ENCODE measurements at regions not wholly inside any gene's neighbourhood (a gene's known extent, or its start where the extent isn't known, plus 50 kb on each side); places are given as distances from the start of the nearest gene placed in this dataset.
"Not testable (repeated sequence)": the region's sequence is repeated elsewhere in the genome, so short reads cannot be mapped to it uniquely, and the experiment has no call there.

DNA sequence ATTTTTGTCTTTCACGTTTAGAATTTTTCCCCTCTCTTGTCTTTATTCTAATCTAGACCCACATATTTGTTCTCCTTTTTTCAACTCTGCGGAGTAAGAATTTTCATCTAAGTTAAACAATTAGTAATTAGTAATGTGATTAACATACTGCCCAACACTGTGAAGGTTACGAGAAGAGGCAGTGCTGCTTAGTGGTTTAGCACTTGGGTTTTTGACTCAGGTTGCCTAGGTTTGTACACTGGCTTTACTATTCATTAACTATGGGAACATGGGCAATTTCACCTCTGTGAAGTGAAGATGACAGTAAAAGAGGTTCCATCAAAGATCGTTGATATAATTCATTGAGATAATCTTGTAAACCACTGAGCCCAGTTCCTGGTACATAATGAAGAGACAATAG is 82.2 kb upstream of the PNPT1 start:
- no peaks in the 10 kb centered on the region for H3K9me1 ChIP-seq (ENCODE audit: control insufficient read depth, extremely low read depth, insufficient read depth, low read length)
- H3K9me3 ChIP-seq (ENCODE audit: control insufficient read depth, low read depth, low read length) = no peaks in the 10 kb centered on the region
- no peaks in the 10 kb centered on the region for H4K20me1 ChIP-seq (ENCODE audit: control insufficient read depth, extremely low read depth, insufficient read depth, low read length)
- peaks cover 33% of the 10 kb centered on the region for H3K4me1 ChIP-seq (ENCODE audit: control insufficient read depth, extremely low read depth, insufficient read depth, low read length)
- H3K27ac ChIP-seq (ENCODE audit: control insufficient read depth, insufficient read depth, low read length) = no peak overlapping the region
- FAIRE-seq (no peak), DNase-seq (ENCODE audit: low read depth, low spot score) (no peak)
- H3K36me3 ChIP-seq (ENCODE audit: control insufficient read depth in 2 of 2, extremely low read depth in 1 of 2, insufficient read depth in 2 of 2, low read length in 2 of 2) = no peaks in the 10 kb centered on the region
- H3K79me2 ChIP-seq (ENCODE audit: control insufficient read depth, insufficient read depth, low read length) = no peaks in the 10 kb centered on the region
- no peak overlapping the region for H2AFZ ChIP-seq (ENCODE audit: control insufficient read depth, low read length)
- TF ChIP-seq, protein P1, sequence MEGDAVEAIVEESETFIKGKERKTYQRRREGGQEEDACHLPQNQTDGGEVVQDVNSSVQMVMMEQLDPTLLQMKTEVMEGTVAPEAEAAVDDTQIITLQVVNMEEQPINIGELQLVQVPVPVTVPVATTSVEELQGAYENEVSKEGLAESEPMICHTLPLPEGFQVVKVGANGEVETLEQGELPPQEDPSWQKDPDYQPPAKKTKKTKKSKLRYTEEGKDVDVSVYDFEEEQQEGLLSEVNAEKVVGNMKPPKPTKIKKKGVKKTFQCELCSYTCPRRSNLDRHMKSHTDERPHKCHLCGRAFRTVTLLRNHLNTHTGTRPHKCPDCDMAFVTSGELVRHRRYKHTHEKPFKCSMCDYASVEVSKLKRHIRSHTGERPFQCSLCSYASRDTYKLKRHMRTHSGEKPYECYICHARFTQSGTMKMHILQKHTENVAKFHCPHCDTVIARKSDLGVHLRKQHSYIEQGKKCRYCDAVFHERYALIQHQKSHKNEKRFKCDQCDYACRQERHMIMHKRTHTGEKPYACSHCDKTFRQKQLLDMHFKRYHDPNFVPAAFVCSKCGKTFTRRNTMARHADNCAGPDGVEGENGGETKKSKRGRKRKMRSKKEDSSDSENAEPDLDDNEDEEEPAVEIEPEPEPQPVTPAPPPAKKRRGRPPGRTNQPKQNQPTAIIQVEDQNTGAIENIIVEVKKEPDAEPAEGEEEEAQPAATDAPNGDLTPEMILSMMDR (optimal IDR thresholded peaks at IDR 0.05 in 1 of 3, IDR thresholded peaks at IDR 0.05 in 1 of 3, conservative IDR thresholded peaks at IDR 0.05 in 1 of 3; ENCODE audit: extremely low read depth in 1 of 3, insufficient read depth in 2 of 3, low read length in 3 of 3) = no peak
- no peak for TF ChIP-seq EZH2 (IDR thresholded peaks at IDR 0.05; ENCODE audit: low read length)
- dilution Hi-C loops (cut with MboI; ENCODE audit: extremely low pct_ligation_motif_present, low sequenced_read_pairs) = no loop called here
- no peaks in the 10 kb centered on the region for H3K27me3 ChIP-seq (ENCODE audit: control insufficient read depth, extremely low read depth, insufficient read depth, low read length)
- no peak overlapping the region for H3K9ac ChIP-seq (ENCODE audit: control insufficient read depth, extremely low read depth, insufficient read depth, low read length)
- H3K4me2 ChIP-seq (ENCODE audit: control insufficient read depth, extremely low read depth, insufficient read depth, low read depth, low read length) = no peak overlapping the region
- no peak overlapping the region for H3K4me3 ChIP-seq (ENCODE audit: control insufficient read depth in 2 of 3, extremely low read depth in 1 of 3, insufficient read depth in 2 of 3, low read depth in 1 of 3, low read length in 3 of 3)

DNA sequence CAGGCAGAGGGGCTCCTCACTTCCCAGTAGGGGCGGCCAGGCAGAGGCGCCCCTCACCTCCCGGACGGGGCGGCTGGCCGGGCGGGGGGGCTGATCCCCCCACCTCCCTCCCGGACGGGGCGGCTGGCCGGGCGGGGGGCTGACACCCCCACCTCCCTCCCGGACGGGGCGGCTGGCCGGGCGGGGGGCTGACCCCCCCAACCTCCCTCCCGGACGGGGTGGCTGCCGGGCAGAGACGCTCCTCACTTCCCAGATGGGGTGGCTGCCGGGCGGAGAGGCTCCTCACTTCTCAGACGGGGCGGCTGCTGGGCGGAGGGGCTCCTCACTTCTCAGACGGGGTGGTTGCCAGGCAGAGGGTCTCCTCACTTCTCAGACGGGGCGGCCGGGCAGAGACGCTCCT is 80.0 kb upstream of the PNPT1 start:
- H3K36me3 ChIP-seq (ENCODE audit: control insufficient read depth in 2 of 2, extremely low read depth in 1 of 2, insufficient read depth in 2 of 2, low read length in 2 of 2); H3K79me2 ChIP-seq (ENCODE audit: control insufficient read depth, insufficient read depth, low read length); H3K4me3 ChIP-seq (ENCODE audit: control insufficient read depth in 2 of 3, extremely low read depth in 1 of 3, insufficient read depth in 2 of 3, low read depth in 1 of 3, low read length in 3 of 3); H4K20me1 ChIP-seq (ENCODE audit: control insufficient read depth, extremely low read depth, insufficient read depth, low read length); H3K9me3 ChIP-seq (ENCODE audit: control insufficient read depth, low read depth, low read length); DNase-seq (ENCODE audit: low read depth, low spot score); H3K27ac ChIP-seq (ENCODE audit: control insufficient read depth, insufficient read depth, low read length); H3K4me2 ChIP-seq (ENCODE audit: control insufficient read depth, extremely low read depth, insufficient read depth, low read depth, low read length); H3K9me1 ChIP-seq (ENCODE audit: control insufficient read depth, extremely low read depth, insufficient read depth, low read length); dilution Hi-C loops (cut with MboI; ENCODE audit: extremely low pct_ligation_motif_present, low sequenced_read_pairs); H3K9ac ChIP-seq (ENCODE audit: control insufficient read depth, extremely low read depth, insufficient read depth, low read length); H3K27me3 ChIP-seq (ENCODE audit: control insufficient read depth, extremely low read depth, insufficient read depth, low read length); FAIRE-seq; H2AFZ ChIP-seq (ENCODE audit: control insufficient read depth, low read length): not testable (repeated sequence)
- H3K4me1 ChIP-seq (ENCODE audit: control insufficient read depth, extremely low read depth, insufficient read depth, low read length) = peaks cover 25% of the 10 kb centered on the region
